SK-N-SH treated with all-trans-retinoic acid at 6 μM for 48 hours (cell line): ENCODE measurements at regions not wholly inside any gene's neighbourhood (a gene's known extent, or its start where the extent isn't known, plus 50 kb on each side); places are given as distances from the start of the nearest gene placed in this dataset.
A peak's percentile ranks its signal among the peaks of the same experiment; 100 is the strongest.

ENCODE experiments used
- ATAC-seq: fragments of 200-7000 bp; cut with Tn5 transposase; 3 replicates; pipeline ENCODE4 v1.9.1; 2020; ENCODE audit warnings: mild to moderate bottlenecking, moderate library complexity
- ARNTL ChIP-seq: fragments of 450-650 bp; formaldehyde crosslinking; IDR thresholded peaks from 2 replicates; pipeline ENCODE4 v1.5.0; 2020; ENCODE audit warnings: low read depth, mild to moderate bottlenecking, moderate library complexity, borderline replicate concordance
- BACH2 ChIP-seq: fragments of 250-450 bp; sonication (Bioruptor Pico); IDR thresholded peaks from 2 replicates; pipeline ENCODE4 v1.9.0; 2021; ENCODE audit warnings: mild to moderate bottlenecking, borderline replicate concordance
- CREB5 ChIP-seq: fragments of 250-450 bp; sonication (Bioruptor Pico); IDR thresholded peaks from 2 replicates; pipeline ENCODE4 v1.5.1; 2020; ENCODE audit warnings: low read depth, mild to moderate bottlenecking, moderate library complexity
- CSDC2 ChIP-seq: fragments of 250-450 bp; sonication (Bioruptor Pico); IDR thresholded peaks from 2 replicates; pipeline ENCODE4 v1.5.0; 2020; ENCODE audit warnings: mild to moderate bottlenecking, moderate library complexity
- CSRNP3 ChIP-seq: fragments of 250-450 bp; sonication (Bioruptor Pico); IDR thresholded peaks from 2 replicates; pipeline ENCODE4 v1.5.1; 2021; ENCODE audit warnings: mild to moderate bottlenecking, moderate library complexity
- ESRRG ChIP-seq: fragments of 250-450 bp; sonication (Bioruptor Pico); IDR thresholded peaks from 2 replicates; pipeline ENCODE4 v1.6.1; 2021; ENCODE audit warnings: mild to moderate bottlenecking
- GLIS3 ChIP-seq: fragments of 250-450 bp; sonication (Bioruptor Pico); IDR thresholded peaks from 2 replicates; pipeline ENCODE4 v1.5.0; 2020; ENCODE audit warnings: mild to moderate bottlenecking, moderate library complexity
- ISL1 ChIP-seq: fragments of 250-450 bp; sonication (Bioruptor Pico); IDR thresholded peaks from 2 replicates; pipeline ENCODE4 v2.1.2; 2022; ENCODE audit warnings: mild to moderate bottlenecking, moderate library complexity
- PATZ1 ChIP-seq: fragments of 250-450 bp; sonication (Bioruptor Pico); IDR thresholded peaks from 2 replicates; pipeline ENCODE4 v1.8.0; 2020; ENCODE audit warnings: mild to moderate bottlenecking, moderate library complexity, borderline replicate concordance
- POU6F1 ChIP-seq: fragments of 250-450 bp; sonication (Bioruptor Pico); IDR thresholded peaks from 2 replicates; pipeline ENCODE4 v1.8.0; 2021; ENCODE audit warnings: low read depth, mild to moderate bottlenecking, moderate library complexity, borderline replicate concordance
- PPARA ChIP-seq: fragments of 250-450 bp; sonication (Bioruptor Pico); IDR thresholded peaks from 2 replicates; pipeline ENCODE4 v1.5.0; 2020; ENCODE audit warnings: mild to moderate bottlenecking, borderline replicate concordance
- RARB ChIP-seq: fragments of 250-450 bp; sonication (Bioruptor Pico); IDR thresholded peaks from 2 replicates; pipeline ENCODE4 v1.8.0; 2021; ENCODE audit warnings: mild to moderate bottlenecking, moderate library complexity
- SNAI2 ChIP-seq: fragments of 250-450 bp; sonication (Bioruptor Pico); IDR thresholded peaks from 2 replicates; pipeline ENCODE4 v1.5.0; 2020; ENCODE audit warnings: mild to moderate bottlenecking, moderate library complexity
- TCF4 ChIP-seq: fragments of 250-450 bp; sonication (Bioruptor Pico); IDR thresholded peaks from 2 replicates; pipeline ENCODE4 v1.8.0; 2021; ENCODE audit warnings: mild to moderate bottlenecking, moderate library complexity, borderline replicate concordance
- TOX ChIP-seq: fragments of 250-450 bp; sonication (Bioruptor Pico); IDR thresholded peaks from 2 replicates; pipeline ENCODE4 v1.8.0; 2021; ENCODE audit warnings: mild to moderate bottlenecking, moderate library complexity, borderline replicate concordance
- TSHZ2 ChIP-seq: fragments of 250-450 bp; sonication (Bioruptor Pico); IDR thresholded peaks from 2 replicates; pipeline ENCODE4 v1.5.0; 2020; ENCODE audit warnings: mild to moderate bottlenecking, moderate library complexity
- ZC3H10 ChIP-seq: fragments of 250-450 bp; sonication (Bioruptor Pico); IDR thresholded peaks from 2 replicates; pipeline ENCODE4 v1.5.1; 2021; ENCODE audit warnings: mild to moderate bottlenecking, moderate library complexity
- ZFP3 ChIP-seq: fragments of 250-450 bp; sonication (Bioruptor Pico); IDR thresholded peaks from 2 replicates; pipeline ENCODE4 v1.5.0; 2020; ENCODE audit warnings: mild to moderate bottlenecking, moderate library complexity
- ZFP30 ChIP-seq: fragments of 450-650 bp; formaldehyde crosslinking; IDR thresholded peaks from 2 replicates; pipeline ENCODE4 v1.5.0; 2022; ENCODE audit warnings: mild to moderate bottlenecking, moderate library complexity
- ZNF565 ChIP-seq: fragments of 450-650 bp; formaldehyde crosslinking; conservative IDR thresholded peaks from 2 replicates; pipeline ENCODE4 v1.5.0; 2020; ENCODE audit warnings: low read depth, mild to moderate bottlenecking, moderate library complexity
- ZNF70 ChIP-seq: fragments of 450-650 bp; formaldehyde crosslinking; IDR thresholded peaks from 2 replicates; pipeline ENCODE4 v1.5.0; 2020; ENCODE audit warnings: mild to moderate bottlenecking, moderate library complexity
- ZNF8 ChIP-seq: fragments of 450-650 bp; formaldehyde crosslinking; IDR thresholded peaks from 2 replicates; pipeline ENCODE4 v1.5.0; 2020; ENCODE audit warnings: mild to moderate bottlenecking, moderate library complexity

DNA sequence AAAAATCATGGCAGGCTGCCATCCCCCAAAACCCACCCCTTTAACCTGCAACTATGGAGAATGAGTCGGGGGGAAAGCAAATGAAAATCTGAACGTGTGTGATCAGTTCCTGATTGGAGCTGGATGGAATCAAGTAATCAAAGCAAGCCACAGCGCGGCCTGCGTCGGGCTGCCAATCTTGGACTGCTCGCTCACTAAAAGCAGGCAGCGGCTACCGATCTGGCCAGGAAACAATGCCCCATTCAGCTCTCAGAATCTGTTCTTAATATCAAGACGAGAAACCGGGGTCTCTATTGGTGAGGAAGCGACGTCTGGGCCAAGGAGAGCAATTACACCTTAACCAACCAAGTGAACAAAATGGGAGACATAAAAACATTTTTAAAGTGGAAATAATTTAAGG lies 472.2 kb downstream of the SOX6 start:
- TF ChIP-seq ZNF8 (no peak), BACH2 (CRISPR knock-in tag) (no peak), CSDC2 (CRISPR knock-in tag) (no peak), SNAI2 (CRISPR knock-in tag) (no peak), CSRNP3 (CRISPR knock-in tag) (no peak), ZFP3 (CRISPR knock-in tag) (no peak), TOX (CRISPR knock-in tag) (no peak), GLIS3 (CRISPR knock-in tag) (no peak), CREB5 (CRISPR knock-in tag) (no peak), PATZ1 (CRISPR knock-in tag) (no peak), ISL1 (no peak), POU6F1 (CRISPR knock-in tag) (no peak), ZNF565 (CRISPR knock-in tag) (no peak), ZFP30 (CRISPR knock-in tag) (no peak), ZC3H10 (CRISPR knock-in tag) (no peak)
- ATAC-seq: no peak

GRCh38 chr11:15884777-15885540 lies 471.4 kb downstream of the SOX6 start:
- TF ChIP-seq ZFP3 (CRISPR knock-in tag) (no peak), PPARA (CRISPR knock-in tag) (no peak), ESRRG (no peak), ZNF8 (no peak), TCF4 (CRISPR knock-in tag) (no peak), ZC3H10 (CRISPR knock-in tag) (no peak), POU6F1 (CRISPR knock-in tag) (no peak), ZNF565 (CRISPR knock-in tag) (no peak), CREB5 (CRISPR knock-in tag) (no peak), ISL1 (no peak), RARB (no peak), BACH2 (CRISPR knock-in tag) (no peak), ZNF70 (CRISPR knock-in tag) (no peak), TOX (CRISPR knock-in tag) (no peak), PATZ1 (CRISPR knock-in tag) (no peak), SNAI2 (CRISPR knock-in tag) (no peak), CSDC2 (CRISPR knock-in tag) (no peak), ARNTL (CRISPR knock-in tag) (no peak), TSHZ2 (no peak)
- TF ChIP-seq, all 23 proteins: peak for 0
- ATAC-seq: peak; percentile 34; the same call in 1 of the 3 replicates
